GM19452 (cell line): ENCODE measurements at regions not wholly inside any gene's neighbourhood (a gene's known extent, or its start where the extent isn't known, plus 50 kb on each side); places are given as distances from the start of the nearest gene placed in this dataset.

ENCODE experiments used
- ATAC-seq: cut with Tn5 transposase; IDR thresholded peaks from one replicate; pipeline ENCODE4 v1.9.1; 2021; ENCODE audit not compliant: unreplicated experiment

GRCh38 chr2:8564475-8564874 is 117.4 kb upstream of the ID2 start:
- ATAC-seq, result no peak

GRCh38 chr2:8565399-8566154 is 116.3 kb upstream of the ID2 start:
- ATAC-seq, result no peak

- ATAC-seq, result no peak
Observed at GRCh38 chr2:8566155-8566670, 115.6 kb upstream of the ID2 start.

- no peak for ATAC-seq
Observed at GRCh38 chr2:8566774-8567468, 114.9 kb upstream of the ID2 start.

- ATAC-seq, result no peak
Observed at GRCh38 chr2:8567469-8568260, 114.2 kb upstream of the ID2 start.

GRCh38 chr2:8568543-8569302 is 113.1 kb upstream of the ID2 start:
- no peak for ATAC-seq

GRCh38 chr2:8569332-8569930 is 112.4 kb upstream of the ID2 start:
- ATAC-seq, result no peak

- no peak for ATAC-seq
Observed at GRCh38 chr2:8570637-8571036, 111.2 kb upstream of the ID2 start.

- ATAC-seq, result no peak
Observed at GRCh38 chr2:8571301-8571791, 110.5 kb upstream of the ID2 start.

- no peak for ATAC-seq
Observed at GRCh38 chr2:8571792-8572499, 109.9 kb upstream of the ID2 start.

- ATAC-seq, result no peak
Observed at GRCh38 chr2:8572712-8573233, 109.1 kb upstream of the ID2 start.

GRCh38 chr2:8573234-8573941 is 108.5 kb upstream of the ID2 start:
- no peak for ATAC-seq

GRCh38 chr2:8573942-8574195 is 108.0 kb upstream of the ID2 start:
- ATAC-seq, result no peak

GRCh38 chr2:8574196-8575037 is 107.4 kb upstream of the ID2 start:
- peak; percentile 40 for ATAC-seq

- ATAC-seq, result no peak
Observed at GRCh38 chr2:8575038-8575833, 106.6 kb upstream of the ID2 start.

- ATAC-seq, result no peak
Observed at GRCh38 chr2:8575834-8576423, 105.9 kb upstream of the ID2 start.
